T-cell (primary cell): ENCODE measurements at regions not wholly inside any gene's neighbourhood (a gene's known extent, or its start where the extent isn't known, plus 50 kb on each side); places are given as distances from the start of the nearest gene placed in this dataset.

Experiments used
- ATAC-seq, 4 experiments: fragments of 200-7000 bp in 3 of 4; fragments of 150-1000 bp in 1 of 4; cut with Tn5 transposase; replicated peaks in 1 of 4; 1 replicate in 3 of 4; 2 replicates in 1 of 4; pipeline ENCODE4 v1.10.0; 2021; ENCODE audit warnings: moderate library complexity in 3 of 4, mild to moderate bottlenecking in 2 of 4, moderate number of reproducible peaks in 1 of 4
- CTCF ChIA-PET, 2 donors: fragments of 300-600 bp; sonication (Branson Sonifier 250); formaldehyde crosslinking; loops; one replicate each; lab custom pipeline; 2022; ENCODE audit warnings: antibody characterized with exemption in 2 of 2; lab: Charles Lee
- POLR2A ChIA-PET, 2 donors: fragments of 300-600 bp; sonication (Branson Sonifier 250); formaldehyde crosslinking; loops; one replicate each; lab custom pipeline; 2022; ENCODE audit warnings: antibody characterized with exemption in 2 of 2; lab: Charles Lee
- DNase-seq, 35 experiments: peaks; one replicate each; pipeline versions ENCODE4 v3.0.0 to v3.0.0-alpha.2; 2013 to 2023
- H3K27ac ChIP-seq: one replicate; pipeline ENCODE4 v1.5.1; 2013; ENCODE audit warnings: low read length
- H3K27me3 ChIP-seq, 2 experiments: replicated peaks in 1 of 2; 1 replicate in 1 of 2; 2 replicates in 1 of 2; pipeline versions ENCODE4 v1.6.1 to v1.7.0; 2013; ENCODE audit warnings: low read length in 1 of 2, mixed read lengths in 1 of 2; ENCODE audit not compliant: control insufficient read depth in 2 of 2, insufficient read depth in 2 of 2; ENCODE audit errors: extremely low read depth in 1 of 2
- H3K36me3 ChIP-seq, 2 donors: 1 replicate in 1 of 2; 2 replicates in 1 of 2; pipeline versions ENCODE4 v1.6.1 to v1.7.0; 2013; ENCODE audit warnings: low read length in 1 of 2; ENCODE audit not compliant: control insufficient read depth in 2 of 2, insufficient read depth in 1 of 2; ENCODE audit errors: extremely low read depth in 1 of 2
- H3K4me1 ChIP-seq, 2 experiments: 1 replicate in 1 of 2; 2 replicates in 1 of 2; pipeline versions ENCODE4 v1.6.1 to v1.7.0; 2013; ENCODE audit warnings: low read length in 2 of 2, mixed read lengths in 1 of 2; ENCODE audit not compliant: insufficient read depth in 2 of 2, control insufficient read depth in 1 of 2; ENCODE audit errors: extremely low read depth in 1 of 2
- H3K4me3 ChIP-seq, 2 donors: 1 replicate in 1 of 2; 2 replicates in 1 of 2; pipeline versions ENCODE4 v1.5.1 to v1.7.0; 2013; ENCODE audit warnings: mild to moderate bottlenecking in 2 of 2, low read length in 1 of 2, moderate library complexity in 1 of 2; ENCODE audit not compliant: control insufficient read depth in 1 of 2; ENCODE audit errors: extremely low read depth in 1 of 2
- H3K9me3 ChIP-seq: 2 replicates; pipeline ENCODE4 v1.7.0; 2013
- H3K27ac Mint-ChIP-seq, 2 donors: one replicate each; pipeline ENCODE4 v1.8.0; 2020 to 2021; ENCODE audit warnings: mild to moderate bottlenecking in 2 of 2, mixed read lengths in 2 of 2
- H3K27me3 Mint-ChIP-seq, 2 donors: one replicate each; pipeline ENCODE4 v1.8.0; 2021 to 2022; ENCODE audit warnings: mixed read lengths in 2 of 2
- H3K36me3 Mint-ChIP-seq: one replicate; pipeline ENCODE4 v1.8.0; 2021; ENCODE audit warnings: mixed read lengths
- H3K4me1 Mint-ChIP-seq, 3 donors: one replicate each; pipeline ENCODE4 v1.8.0; 2020 to 2022; ENCODE audit warnings: mixed read lengths in 3 of 3, mild to moderate bottlenecking in 1 of 3
- H3K4me3 Mint-ChIP-seq, 3 donors: one replicate each; pipeline ENCODE4 v1.8.0; 2020 to 2022; ENCODE audit warnings: mild to moderate bottlenecking in 3 of 3, mixed read lengths in 3 of 3, moderate library complexity in 3 of 3
- H3K9me3 Mint-ChIP-seq, 3 donors: one replicate each; pipeline ENCODE4 v1.8.0; 2020 to 2022; ENCODE audit warnings: mixed read lengths in 3 of 3
- WGBS: methylation state at CpG from one replicate; pipeline ENCODE4 v1.1.5; 2013; ENCODE audit warnings: missing lambda C conversion rate; ENCODE audit not compliant: insufficient coverage; 5-methylcytosine and 5-hydroxymethylcytosine counted together

DNA sequence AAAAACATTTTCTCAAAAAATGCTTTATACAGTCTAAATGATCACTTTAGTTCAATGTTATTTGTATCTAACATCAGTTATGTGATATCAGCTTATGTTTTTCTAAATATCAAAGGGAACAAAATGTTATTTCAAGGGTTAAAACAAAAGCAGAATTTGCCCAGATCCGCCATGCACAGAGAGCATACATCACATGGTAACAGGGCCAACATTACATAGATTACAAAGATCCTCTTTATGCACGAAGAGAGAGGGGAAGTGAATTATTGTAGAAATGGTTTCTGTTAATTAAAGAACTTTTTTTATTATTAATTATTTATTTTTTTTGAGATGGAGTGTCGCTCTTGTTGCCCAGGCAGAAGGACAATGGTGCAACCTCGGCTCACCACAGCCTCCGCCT lies 100.8 kb upstream of the MME start:
- no peaks in the 10 kb centered on the region for H3K27me3 ChIP-seq
- no peak overlapping the region for H3K4me3 Mint-ChIP-seq
- H3K9me3 Mint-ChIP-seq: peaks cover 0 to 10% (median 3%) of the 10 kb centered on the region in 3 donors
- no CpG with 5 or more reads among the region's 5 CpGs for WGBS
- no peak for DNase-seq
- POLR2A ChIA-PET: no interaction called here
- no peak overlapping the region for H3K27ac ChIP-seq
- H3K27ac Mint-ChIP-seq: no peak overlapping the region
- H3K4me1 ChIP-seq: no peaks in the 10 kb centered on the region
- H3K4me1 Mint-ChIP-seq: no peaks in the 10 kb centered on the region
- H3K36me3 ChIP-seq: no peaks in the 10 kb centered on the region
- no peak overlapping the region for H3K4me3 ChIP-seq
- no peaks in the 10 kb centered on the region for H3K27me3 Mint-ChIP-seq
- H3K9me3 ChIP-seq: no peaks in the 10 kb centered on the region
- no peak for ATAC-seq
- CTCF ChIA-PET: no interaction called here
- H3K36me3 Mint-ChIP-seq: no peaks in the 10 kb centered on the region

DNA sequence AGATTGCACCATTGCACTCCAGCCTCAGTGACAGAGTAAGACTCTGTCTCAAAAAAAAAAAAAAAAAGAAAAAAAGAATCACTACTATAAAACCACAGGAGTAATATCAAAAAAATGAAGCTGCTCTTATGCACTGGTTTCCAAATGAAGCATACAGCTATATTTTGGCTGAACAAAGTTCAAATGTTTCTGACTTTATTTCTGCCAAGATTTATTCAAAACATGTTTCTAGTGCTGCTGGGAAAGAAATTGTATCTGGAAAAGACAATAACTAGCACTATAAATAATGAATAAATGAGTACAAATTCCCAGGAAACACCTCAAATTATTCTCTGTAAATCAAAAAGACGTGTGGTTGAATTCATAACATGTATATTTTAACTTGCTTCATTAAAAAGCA lies 102.5 kb upstream of the MME start:
- H3K9me3 Mint-ChIP-seq: peaks cover 0 to 3% (median 3%) of the 10 kb centered on the region in 3 donors
- ATAC-seq (no peak), DNase-seq (no peak)
- H3K4me1 ChIP-seq: no peaks in the 10 kb centered on the region
- ChIA-PET POLR2A (no interaction called here), CTCF (no interaction called here)
- no peak overlapping the region for H3K27ac Mint-ChIP-seq
- no peak overlapping the region for H3K4me3 ChIP-seq
- H3K27me3 Mint-ChIP-seq: no peaks in the 10 kb centered on the region
- no peaks in the 10 kb centered on the region for H3K36me3 ChIP-seq
- H3K9me3 ChIP-seq: no peaks in the 10 kb centered on the region
- no CpG with 5 or more reads among the region's 1 CpG for whole genome bisulfite sequencing
- no peaks in the 10 kb centered on the region for H3K4me1 Mint-ChIP-seq
- H3K36me3 Mint-ChIP-seq: no peaks in the 10 kb centered on the region
- no peaks in the 10 kb centered on the region for H3K27me3 ChIP-seq
- no peak overlapping the region for H3K27ac ChIP-seq
- no peak overlapping the region for H3K4me3 Mint-ChIP-seq

- Mint-ChIP-seq H3K4me1 (no peaks in the 10 kb centered on the region), H3K27ac (no peak overlapping the region), H3K36me3 (no peaks in the 10 kb centered on the region), H3K4me3 (no peak overlapping the region), H3K27me3 (no peaks in the 10 kb centered on the region), H3K9me3 (peaks cover 0 to 3% (median 3%) of the 10 kb centered on the region in 3 donors)
- ChIA-PET CTCF (no interaction called here), POLR2A (no interaction called here)
- no CpG with 5 or more reads among the region's 5 CpGs for WGBS
- ATAC-seq: no peak
- no peaks in the 10 kb centered on the region for H3K27me3 ChIP-seq
- no peak overlapping the region for H3K4me3 ChIP-seq
- H3K36me3 ChIP-seq: no peaks in the 10 kb centered on the region
- H3K9me3 ChIP-seq: no peaks in the 10 kb centered on the region
- DNase-seq: no peak
- no peaks in the 10 kb centered on the region for H3K4me1 ChIP-seq
- H3K27ac ChIP-seq: no peak overlapping the region
These were observed 103.8 kb upstream of the MME start for GRCh38 chr3:154976072-154976983.

GRCh38 chr3:154973851-154974250 lies 106.3 kb upstream of the MME start:
- ChIA-PET POLR2A (no interaction called here), CTCF (no interaction called here)
- Histone ChIP-seq H3K36me3 (no peaks in the 10 kb centered on the region), H3K27ac (no peak overlapping the region), H3K27me3 (no peaks in the 10 kb centered on the region), H3K4me1 (no peaks in the 10 kb centered on the region), H3K9me3 (no peaks in the 10 kb centered on the region), H3K4me3 (no peak overlapping the region)
- H3K4me3 Mint-ChIP-seq: no peak overlapping the region
- H3K27me3 Mint-ChIP-seq: no peaks in the 10 kb centered on the region
- H3K9me3 Mint-ChIP-seq: peaks cover 0 to 3% (median 0%) of the 10 kb centered on the region in 3 donors
- H3K4me1 Mint-ChIP-seq: no peaks in the 10 kb centered on the region
- H3K27ac Mint-ChIP-seq: no peak overlapping the region
- WGBS: no CpG with 5 or more reads among the region's 3 CpGs
- no peaks in the 10 kb centered on the region for H3K36me3 Mint-ChIP-seq
- ATAC-seq (no peak), DNase-seq (no peak)

GRCh38 chr3:154972951-154973350 lies 107.2 kb upstream of the MME start:
- Mint-ChIP-seq H3K9me3 (peaks cover 0 to 3% (median 0%) of the 10 kb centered on the region in 3 donors), H3K4me3 (no peak overlapping the region), H3K4me1 (no peaks in the 10 kb centered on the region), H3K36me3 (no peaks in the 10 kb centered on the region), H3K27ac (no peak overlapping the region), H3K27me3 (no peaks in the 10 kb centered on the region)
- no peaks in the 10 kb centered on the region for H3K36me3 ChIP-seq
- DNase-seq: no peak
- no peak overlapping the region for H3K27ac ChIP-seq
- no peaks in the 10 kb centered on the region for H3K27me3 ChIP-seq
- no peak for ATAC-seq
- ChIA-PET CTCF (no interaction called here), POLR2A (no interaction called here)
- 100% methylated on average over 1 of the region's 1 CpG for WGBS
- H3K4me3 ChIP-seq: no peak overlapping the region
- H3K4me1 ChIP-seq: no peaks in the 10 kb centered on the region
- H3K9me3 ChIP-seq: no peaks in the 10 kb centered on the region

- Mint-ChIP-seq H3K36me3 (no peaks in the 10 kb centered on the region), H3K4me3 (no peak overlapping the region), H3K27ac (no peak overlapping the region), H3K27me3 (no peaks in the 10 kb centered on the region), H3K4me1 (no peaks in the 10 kb centered on the region), H3K9me3 (peaks cover 0 to 3% (median 0%) of the 10 kb centered on the region in 3 donors)
- no CpG with 5 or more reads among the region's 2 CpGs for WGBS
- Histone ChIP-seq H3K4me1 (no peaks in the 10 kb centered on the region), H3K9me3 (no peaks in the 10 kb centered on the region), H3K36me3 (no peaks in the 10 kb centered on the region), H3K4me3 (no peak overlapping the region), H3K27me3 (no peaks in the 10 kb centered on the region), H3K27ac (no peak overlapping the region)
- ChIA-PET POLR2A (no interaction called here), CTCF (no interaction called here)
- ATAC-seq (no peak), DNase-seq (no peak)
These were observed 108.3 kb upstream of the MME start for GRCh38 chr3:154971771-154972326.
